ENCODE measurements at regions not wholly inside any gene's neighbourhood (a gene's known extent, or its start where the extent isn't known, plus 50 kb on each side); places are given as distances from the start of the nearest gene placed in this dataset.

DNA sequence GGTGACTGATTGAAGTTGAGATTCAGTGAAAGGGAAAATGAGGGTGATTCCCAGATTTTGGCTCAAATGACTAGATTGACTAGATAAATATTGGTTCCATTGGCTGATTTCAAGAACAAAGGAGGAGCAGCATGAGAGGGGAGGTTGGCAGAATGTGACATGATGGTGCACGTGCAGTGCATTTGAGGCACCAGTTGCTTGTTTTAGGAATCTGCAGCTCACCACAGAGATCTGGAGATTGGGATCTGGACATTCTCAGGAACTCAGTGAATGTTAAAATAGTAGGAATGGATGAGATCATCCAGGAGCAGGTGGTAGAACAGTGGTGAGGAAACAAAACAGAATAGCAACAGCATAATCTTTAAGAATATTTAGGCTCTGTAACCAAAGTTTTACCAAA lies 496.3 kb downstream of the DHX35 start:
- TF ChIP-seq, protein P1, sequence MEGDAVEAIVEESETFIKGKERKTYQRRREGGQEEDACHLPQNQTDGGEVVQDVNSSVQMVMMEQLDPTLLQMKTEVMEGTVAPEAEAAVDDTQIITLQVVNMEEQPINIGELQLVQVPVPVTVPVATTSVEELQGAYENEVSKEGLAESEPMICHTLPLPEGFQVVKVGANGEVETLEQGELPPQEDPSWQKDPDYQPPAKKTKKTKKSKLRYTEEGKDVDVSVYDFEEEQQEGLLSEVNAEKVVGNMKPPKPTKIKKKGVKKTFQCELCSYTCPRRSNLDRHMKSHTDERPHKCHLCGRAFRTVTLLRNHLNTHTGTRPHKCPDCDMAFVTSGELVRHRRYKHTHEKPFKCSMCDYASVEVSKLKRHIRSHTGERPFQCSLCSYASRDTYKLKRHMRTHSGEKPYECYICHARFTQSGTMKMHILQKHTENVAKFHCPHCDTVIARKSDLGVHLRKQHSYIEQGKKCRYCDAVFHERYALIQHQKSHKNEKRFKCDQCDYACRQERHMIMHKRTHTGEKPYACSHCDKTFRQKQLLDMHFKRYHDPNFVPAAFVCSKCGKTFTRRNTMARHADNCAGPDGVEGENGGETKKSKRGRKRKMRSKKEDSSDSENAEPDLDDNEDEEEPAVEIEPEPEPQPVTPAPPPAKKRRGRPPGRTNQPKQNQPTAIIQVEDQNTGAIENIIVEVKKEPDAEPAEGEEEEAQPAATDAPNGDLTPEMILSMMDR (IDR thresholded peaks at IDR 0.05; ENCODE audit: insufficient read depth, low read length): no peak
- no peak for TF ChIP-seq POLR2AphosphoS5 (IDR thresholded peaks at IDR 0.05; ENCODE audit: low read depth)
- TF ChIP-seq, protein P2, sequence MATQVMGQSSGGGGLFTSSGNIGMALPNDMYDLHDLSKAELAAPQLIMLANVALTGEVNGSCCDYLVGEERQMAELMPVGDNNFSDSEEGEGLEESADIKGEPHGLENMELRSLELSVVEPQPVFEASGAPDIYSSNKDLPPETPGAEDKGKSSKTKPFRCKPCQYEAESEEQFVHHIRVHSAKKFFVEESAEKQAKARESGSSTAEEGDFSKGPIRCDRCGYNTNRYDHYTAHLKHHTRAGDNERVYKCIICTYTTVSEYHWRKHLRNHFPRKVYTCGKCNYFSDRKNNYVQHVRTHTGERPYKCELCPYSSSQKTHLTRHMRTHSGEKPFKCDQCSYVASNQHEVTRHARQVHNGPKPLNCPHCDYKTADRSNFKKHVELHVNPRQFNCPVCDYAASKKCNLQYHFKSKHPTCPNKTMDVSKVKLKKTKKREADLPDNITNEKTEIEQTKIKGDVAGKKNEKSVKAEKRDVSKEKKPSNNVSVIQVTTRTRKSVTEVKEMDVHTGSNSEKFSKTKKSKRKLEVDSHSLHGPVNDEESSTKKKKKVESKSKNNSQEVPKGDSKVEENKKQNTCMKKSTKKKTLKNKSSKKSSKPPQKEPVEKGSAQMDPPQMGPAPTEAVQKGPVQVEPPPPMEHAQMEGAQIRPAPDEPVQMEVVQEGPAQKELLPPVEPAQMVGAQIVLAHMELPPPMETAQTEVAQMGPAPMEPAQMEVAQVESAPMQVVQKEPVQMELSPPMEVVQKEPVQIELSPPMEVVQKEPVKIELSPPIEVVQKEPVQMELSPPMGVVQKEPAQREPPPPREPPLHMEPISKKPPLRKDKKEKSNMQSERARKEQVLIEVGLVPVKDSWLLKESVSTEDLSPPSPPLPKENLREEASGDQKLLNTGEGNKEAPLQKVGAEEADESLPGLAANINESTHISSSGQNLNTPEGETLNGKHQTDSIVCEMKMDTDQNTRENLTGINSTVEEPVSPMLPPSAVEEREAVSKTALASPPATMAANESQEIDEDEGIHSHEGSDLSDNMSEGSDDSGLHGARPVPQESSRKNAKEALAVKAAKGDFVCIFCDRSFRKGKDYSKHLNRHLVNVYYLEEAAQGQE (IDR thresholded peaks at IDR 0.05; ENCODE audit: insufficient replicate concordance, low read depth): no peak
- TF ChIP-seq SPI1 (IDR thresholded peaks at IDR 0.05; ENCODE audit: borderline replicate concordance, low read depth): no peak
- no peak for TF ChIP-seq GABPA (IDR thresholded peaks at IDR 0.05; ENCODE audit: low read depth)
